Sigmoid colon (tissue), 4 donors: ENCODE measurements at regions not wholly inside any gene's neighbourhood (a gene's known extent, or its start where the extent isn't known, plus 50 kb on each side); places are given as distances from the start of the nearest gene placed in this dataset.

Experiments
- CTCF ChIP-seq, 4 experiments: fragments of 450-650 bp in 3 of 4; fragments of 200-600 bp in 1 of 4; IDR thresholded peaks; one replicate each; pipeline ENCODE4 v1.5.1; 2016 to 2019; ENCODE audit warnings: antibody characterized with exemption in 4 of 4, mild to moderate bottlenecking in 3 of 4, moderate library complexity in 2 of 4
- POLR2AphosphoS5 ChIP-seq, 4 donors: sonication (generic); formaldehyde crosslinking; IDR thresholded peaks; one replicate each; pipeline ENCODE4 v1.6.1; 2017; ENCODE audit warnings: antibody characterized with exemption in 4 of 4

GRCh38 chr1:102796429-102796828 lies 311.9 kb downstream of the COL11A1 start:
- no peak for TF ChIP-seq POLR2AphosphoS5 (IDR thresholded peaks at IDR 0.05)
- no peak for TF ChIP-seq CTCF (IDR thresholded peaks at IDR 0.05)
